ENCODE measurements at regions not wholly inside any gene's neighbourhood (a gene's known extent, or its start where the extent isn't known, plus 50 kb on each side); places are given as distances from the start of the nearest gene placed in this dataset.

DNA sequence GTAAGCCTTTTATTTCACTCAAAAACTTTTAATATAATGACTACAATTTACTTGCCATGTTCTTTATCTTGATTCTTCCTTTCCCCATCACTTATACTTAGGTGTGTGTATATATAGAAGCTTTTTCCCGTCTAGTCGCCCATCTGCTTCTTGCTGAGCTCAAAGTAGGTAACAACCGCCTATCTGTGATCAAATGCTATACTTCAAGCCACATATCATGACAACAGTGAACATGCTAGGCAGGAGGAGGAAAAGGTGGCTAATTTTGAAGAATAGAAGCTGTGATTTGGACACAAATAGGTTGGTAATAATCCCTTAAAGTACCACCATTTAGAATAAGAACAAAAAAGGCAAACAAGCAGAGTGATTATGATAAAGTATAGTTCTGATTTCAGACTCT lies 367.3 kb upstream of the CHRM2 start:
- H3K4me3 ChIP-seq (ENCODE audit: control extremely low read depth in 1 of 5, extremely low read depth in 1 of 5, insufficient read depth in 1 of 5, low read depth in 2 of 5, low read length in 4 of 5) = no peak overlapping the region
- no peak overlapping the region for H2AFZ ChIP-seq (ENCODE audit: insufficient read depth, low read depth, low read length, poor library complexity, severe bottlenecking)
- POLR2A ChIA-PET = no interaction called here
- H3K27me3 ChIP-seq (replicated peaks in 1 of 4; ENCODE audit: control extremely low read depth in 1 of 4, control insufficient read depth in 3 of 4, insufficient read depth in 4 of 4, low read length in 3 of 4) = no peaks in the 10 kb centered on the region
- Mint-ChIP-seq H3K9me3 (ENCODE audit: insufficient read depth) (no peaks in the 10 kb centered on the region), H3K4me3 (no peak overlapping the region), H3K4me1 (no peaks in the 10 kb centered on the region), H3K27me3 (no peaks in the 10 kb centered on the region), H3K27ac (no peak overlapping the region)
- no peak for DNase-seq
- no CpG with 5 or more reads among the region's 3 CpGs for WGBS (ENCODE audit: insufficient coverage)
- H3K27ac ChIP-seq (ENCODE audit: low read length in 2 of 2) = no peak overlapping the region
- ATAC-seq (ENCODE audit: low read depth) = no peak
- no peaks in the 10 kb centered on the region for H3K79me2 ChIP-seq (ENCODE audit: control insufficient read depth, insufficient read depth, low read length)
- no peak overlapping the region for H3K4me2 ChIP-seq (replicated peaks; ENCODE audit: low read depth, low read length, poor library complexity, severe bottlenecking)
- TF ChIP-seq, protein P1, sequence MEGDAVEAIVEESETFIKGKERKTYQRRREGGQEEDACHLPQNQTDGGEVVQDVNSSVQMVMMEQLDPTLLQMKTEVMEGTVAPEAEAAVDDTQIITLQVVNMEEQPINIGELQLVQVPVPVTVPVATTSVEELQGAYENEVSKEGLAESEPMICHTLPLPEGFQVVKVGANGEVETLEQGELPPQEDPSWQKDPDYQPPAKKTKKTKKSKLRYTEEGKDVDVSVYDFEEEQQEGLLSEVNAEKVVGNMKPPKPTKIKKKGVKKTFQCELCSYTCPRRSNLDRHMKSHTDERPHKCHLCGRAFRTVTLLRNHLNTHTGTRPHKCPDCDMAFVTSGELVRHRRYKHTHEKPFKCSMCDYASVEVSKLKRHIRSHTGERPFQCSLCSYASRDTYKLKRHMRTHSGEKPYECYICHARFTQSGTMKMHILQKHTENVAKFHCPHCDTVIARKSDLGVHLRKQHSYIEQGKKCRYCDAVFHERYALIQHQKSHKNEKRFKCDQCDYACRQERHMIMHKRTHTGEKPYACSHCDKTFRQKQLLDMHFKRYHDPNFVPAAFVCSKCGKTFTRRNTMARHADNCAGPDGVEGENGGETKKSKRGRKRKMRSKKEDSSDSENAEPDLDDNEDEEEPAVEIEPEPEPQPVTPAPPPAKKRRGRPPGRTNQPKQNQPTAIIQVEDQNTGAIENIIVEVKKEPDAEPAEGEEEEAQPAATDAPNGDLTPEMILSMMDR (IDR thresholded peaks at IDR 0.05) = no peak
- no peak for TF ChIP-seq EZH2 (IDR thresholded peaks at IDR 0.05; ENCODE audit: borderline replicate concordance, insufficient read depth, low read depth, low read length, poor library complexity, severe bottlenecking)
- H3K9ac ChIP-seq (ENCODE audit: low read length) = no peak overlapping the region
- H3K4me1 ChIP-seq (ENCODE audit: control insufficient read depth in 2 of 2, insufficient read depth in 2 of 2, low read length in 2 of 2) = no peaks in the 10 kb centered on the region
- CTCF ChIA-PET = no interaction called here
- intact Hi-C loops (cut with micrococcal nuclease) = no loop called here
- no peaks in the 10 kb centered on the region for H3K36me3 ChIP-seq (replicated peaks in 1 of 2; ENCODE audit: control extremely low read depth in 1 of 2, control insufficient read depth in 1 of 2, extremely low read depth in 1 of 2, insufficient read depth in 2 of 2, low read length in 1 of 2)
- no peaks in the 10 kb centered on the region for H4K20me1 ChIP-seq (ENCODE audit: control insufficient read depth, insufficient read depth, low read length, poor library complexity, severe bottlenecking)
- no peaks in the 10 kb centered on the region for H3K9me3 ChIP-seq (ENCODE audit: control extremely low read depth in 1 of 3, control insufficient read depth in 2 of 3, insufficient read depth in 1 of 3, low read length in 2 of 3)

DNA sequence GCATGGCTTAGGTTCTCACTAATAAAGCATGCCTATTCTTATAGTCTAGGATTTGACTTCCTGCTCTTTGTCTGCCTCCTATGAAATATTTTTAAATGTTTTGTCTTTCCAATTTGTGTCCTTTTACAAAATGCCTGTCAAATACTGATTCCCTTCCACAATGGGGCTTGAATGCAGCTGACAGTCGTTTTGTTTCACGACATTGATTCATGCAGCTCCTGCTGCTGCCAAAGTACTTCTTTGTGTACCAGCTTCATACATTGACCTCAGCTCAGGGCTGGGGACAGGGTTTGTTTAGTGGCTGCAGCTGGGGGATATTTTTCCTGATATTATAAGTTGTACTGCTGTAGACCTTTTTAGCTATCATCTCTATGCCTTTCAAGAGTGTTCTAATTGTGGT lies 371.9 kb upstream of the CHRM2 start:
- DNase-seq (no peak), ATAC-seq (ENCODE audit: low read depth) (no peak)
- Histone ChIP-seq H3K4me2 (replicated peaks; ENCODE audit: low read depth, low read length, poor library complexity, severe bottlenecking) (no peak overlapping the region), H3K4me1 (ENCODE audit: control insufficient read depth in 2 of 2, insufficient read depth in 2 of 2, low read length in 2 of 2) (no peaks in the 10 kb centered on the region), H3K9ac (ENCODE audit: low read length) (no peak overlapping the region), H2AFZ (ENCODE audit: insufficient read depth, low read depth, low read length, poor library complexity, severe bottlenecking) (no peak overlapping the region), H3K27ac (ENCODE audit: low read length in 2 of 2) (no peak overlapping the region), H3K9me3 (ENCODE audit: control extremely low read depth in 1 of 3, control insufficient read depth in 2 of 3, insufficient read depth in 1 of 3, low read length in 2 of 3) (no peaks in the 10 kb centered on the region), H4K20me1 (ENCODE audit: control insufficient read depth, insufficient read depth, low read length, poor library complexity, severe bottlenecking) (no peaks in the 10 kb centered on the region), H3K36me3 (replicated peaks in 1 of 2; ENCODE audit: control extremely low read depth in 1 of 2, control insufficient read depth in 1 of 2, extremely low read depth in 1 of 2, insufficient read depth in 2 of 2, low read length in 1 of 2) (no peaks in the 10 kb centered on the region), H3K27me3 (replicated peaks in 1 of 4; ENCODE audit: control extremely low read depth in 1 of 4, control insufficient read depth in 3 of 4, insufficient read depth in 4 of 4, low read length in 3 of 4) (no peaks in the 10 kb centered on the region), H3K79me2 (ENCODE audit: control insufficient read depth, insufficient read depth, low read length) (no peaks in the 10 kb centered on the region), H3K4me3 (ENCODE audit: control extremely low read depth in 1 of 5, extremely low read depth in 1 of 5, insufficient read depth in 1 of 5, low read depth in 2 of 5, low read length in 4 of 5) (no peak overlapping the region)
- TF ChIP-seq, protein P1 (IDR thresholded peaks at IDR 0.05) = no peak
- no peak for TF ChIP-seq EZH2 (IDR thresholded peaks at IDR 0.05; ENCODE audit: borderline replicate concordance, insufficient read depth, low read depth, low read length, poor library complexity, severe bottlenecking)
- peaks cover 2% of the 10 kb centered on the region for H3K9me3 Mint-ChIP-seq (ENCODE audit: insufficient read depth)
- 64% methylated on average over 2 of the region's 2 CpGs for WGBS (ENCODE audit: insufficient coverage)
- no peak overlapping the region for H3K4me3 Mint-ChIP-seq
- POLR2A ChIA-PET = no interaction called here
- intact Hi-C loops (cut with micrococcal nuclease) = no loop called here
- H3K27me3 Mint-ChIP-seq = no peaks in the 10 kb centered on the region
- no peak overlapping the region for H3K27ac Mint-ChIP-seq
- CTCF ChIA-PET = no interaction called here
- no peaks in the 10 kb centered on the region for H3K4me1 Mint-ChIP-seq

All from B cell (primary cell).